GM12892 (cell line): ENCODE measurements at regions not wholly inside any gene's neighbourhood (a gene's known extent, or its start where the extent isn't known, plus 50 kb on each side); places are given as distances from the start of the nearest gene placed in this dataset.

ENCODE experiments used
- POLR2A ChIP-seq: IDR thresholded peaks from 2 replicates; pipeline ENCODE4 v1.6.1; 2011; ENCODE audit warnings: low read depth, low read length, control low read depth
- POLR2AphosphoS5 ChIP-seq: IDR thresholded peaks from 2 replicates; pipeline ENCODE4 v1.6.1; 2011; ENCODE audit warnings: low read depth, low read length, control low read depth

DNA sequence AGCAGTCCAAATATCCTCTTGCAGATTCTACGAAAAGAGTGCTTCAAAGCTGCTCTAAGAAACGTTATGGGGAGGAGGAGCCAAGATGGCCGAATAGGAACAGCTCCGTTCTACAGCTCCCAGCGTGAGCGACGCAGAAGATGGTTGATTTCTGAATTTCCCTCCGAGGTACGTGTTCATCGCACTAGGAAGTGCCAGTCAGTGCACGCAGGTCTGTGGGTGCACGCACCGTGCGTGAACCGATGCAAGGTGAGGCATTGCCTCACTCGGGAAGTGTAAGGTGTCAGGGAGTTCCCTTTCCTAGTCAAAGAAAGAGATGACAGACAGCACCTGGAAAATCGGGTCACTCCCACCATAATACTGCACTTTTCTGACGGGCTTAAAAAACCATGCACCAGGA is 272.1 kb upstream of the DEFB115 start:
- TF ChIP-seq POLR2AphosphoS5 (no peak), POLR2A (no peak)
